NT2/D1 (cell line): ENCODE measurements at regions not wholly inside any gene's neighbourhood (a gene's known extent, or its start where the extent isn't known, plus 50 kb on each side); places are given as distances from the start of the nearest gene placed in this dataset.

Experiments used
- DNase-seq: peaks from one replicate; pipeline ENCODE4 v3.0.0-alpha.2; 2011; ENCODE audit warnings: low read depth, low spot score
- H3K27me3 ChIP-seq: 2 replicates; pipeline ENCODE4 v1.6.0; 2011; ENCODE audit warnings: mild to moderate bottlenecking; ENCODE audit not compliant: insufficient read length, insufficient read depth
- H3K36me3 ChIP-seq: 2 replicates; pipeline ENCODE4 v1.6.1; 2011; ENCODE audit warnings: mild to moderate bottlenecking, low read length, mixed read lengths; ENCODE audit not compliant: insufficient read depth, insufficient read length
- H3K4me1 ChIP-seq: 2 replicates; pipeline ENCODE4 v1.5.1; 2011; ENCODE audit not compliant: insufficient read depth, insufficient read length
- H3K4me3 ChIP-seq: 2 replicates; pipeline ENCODE4 v1.5.1; 2011; ENCODE audit warnings: low read depth; ENCODE audit not compliant: insufficient read length
- H3K9ac ChIP-seq: 2 replicates; pipeline ENCODE4 v1.6.0; 2011; ENCODE audit warnings: low read depth; ENCODE audit not compliant: insufficient read length
- H3K9me3 ChIP-seq: 2 replicates; pipeline ENCODE4 v1.5.1; 2011; ENCODE audit warnings: mild to moderate bottlenecking, low read length; ENCODE audit not compliant: insufficient read depth
- SUZ12 ChIP-seq: IDR thresholded peaks from 2 replicates; pipeline ENCODE4 v1.6.1; 2011; ENCODE audit not compliant: insufficient read length, insufficient read depth; ENCODE audit errors: extremely low read depth
- YY1 ChIP-seq: IDR thresholded peaks from 2 replicates; pipeline ENCODE4 v1.6.1; 2011; ENCODE audit not compliant: insufficient read length, insufficient read depth
- ZNF274 ChIP-seq: IDR thresholded peaks from 2 replicates; pipeline ENCODE4 v1.6.1; 2011; ENCODE audit warnings: mild to moderate bottlenecking, low read depth, low read length

DNA sequence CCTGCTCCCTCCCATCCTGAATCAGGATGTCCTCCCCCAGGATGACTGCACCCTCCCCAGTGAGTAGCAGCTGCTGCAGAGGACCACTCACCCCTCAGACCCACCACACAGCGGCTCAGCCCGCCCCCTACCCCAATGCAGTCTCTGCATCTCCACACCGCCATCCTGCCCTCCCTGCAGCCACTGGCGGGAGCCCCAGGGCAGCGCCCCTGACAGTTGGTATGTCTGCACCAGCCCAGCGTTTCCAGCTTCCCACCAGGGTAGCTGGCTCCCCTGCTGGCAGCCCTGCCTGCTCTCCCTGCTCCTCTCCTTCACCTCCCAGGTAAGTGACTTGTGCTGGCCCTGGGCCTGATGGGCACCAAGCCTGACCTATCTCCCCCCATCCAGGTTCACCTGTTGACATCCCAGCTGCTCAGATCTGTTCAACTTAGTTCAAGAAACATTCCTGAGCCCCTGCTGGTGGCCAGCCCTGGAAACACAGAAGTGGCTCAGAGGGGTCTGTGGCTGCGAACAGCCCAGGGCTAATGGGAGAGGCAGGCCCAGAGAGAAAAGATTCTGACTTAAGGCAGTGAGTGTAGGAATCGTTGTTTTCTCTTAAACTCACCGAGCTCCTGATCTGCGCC lies 117.7 kb upstream of the RAB6C start:
- Histone ChIP-seq H3K27me3 (no peaks in the 10 kb centered on the region), H3K4me1 (peaks cover 17% of the 10 kb centered on the region), H3K36me3 (no peaks in the 10 kb centered on the region), H3K9me3 (no peaks in the 10 kb centered on the region), H3K4me3 (no peak overlapping the region), H3K9ac (peak overlapping the region; percentile 13)
- TF ChIP-seq SUZ12 (no peak), YY1 (no peak), ZNF274 (no peak)
- DNase-seq: no peak

DNA sequence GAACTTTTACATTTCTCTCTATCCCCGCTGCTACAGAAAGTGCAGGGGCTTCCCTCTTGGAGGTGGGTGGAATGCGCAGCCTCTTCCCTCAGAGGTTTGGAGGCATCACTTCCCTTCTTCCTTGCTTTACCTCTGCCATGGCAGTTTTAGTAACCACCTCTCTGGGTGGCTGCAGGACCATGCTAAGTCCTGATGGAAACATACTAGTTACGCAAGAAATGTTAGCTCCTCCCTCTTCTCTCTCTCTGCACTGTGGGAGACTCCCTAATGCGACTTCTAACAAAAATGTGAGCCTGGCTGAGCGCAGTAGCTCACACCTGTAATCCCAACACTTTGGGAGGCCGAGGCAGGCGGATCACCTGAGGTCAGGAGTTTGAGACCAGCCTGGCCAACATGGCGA lies 116.8 kb upstream of the RAB6C start:
- Histone ChIP-seq H3K4me1 (peaks cover 17% of the 10 kb centered on the region), H3K9me3 (no peaks in the 10 kb centered on the region), H3K27me3 (no peaks in the 10 kb centered on the region), H3K9ac (no peak overlapping the region), H3K4me3 (no peak overlapping the region), H3K36me3 (no peaks in the 10 kb centered on the region)
- TF ChIP-seq ZNF274: no peak
- TF ChIP-seq SUZ12: no peak
- no peak for TF ChIP-seq YY1
- DNase-seq: no peak

DNA sequence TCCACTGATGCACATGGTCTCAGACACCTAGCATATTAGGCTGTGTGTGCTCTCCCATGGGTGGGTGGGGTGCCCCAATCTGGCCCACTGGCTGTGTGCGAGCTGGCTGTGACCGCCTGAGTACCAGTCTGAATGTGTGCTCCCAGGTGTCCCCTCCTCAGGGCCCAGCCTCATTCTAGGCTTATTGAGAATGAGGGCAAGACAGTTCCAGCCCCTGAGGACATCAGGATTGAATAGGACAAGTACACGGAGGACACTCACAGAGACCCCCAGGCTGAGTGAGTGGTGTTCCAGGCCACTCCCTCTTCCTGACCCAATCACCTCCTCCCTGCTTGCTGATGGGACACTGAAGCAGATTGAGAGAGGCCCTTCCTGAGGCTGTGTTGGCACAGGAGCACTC lies 116.1 kb upstream of the RAB6C start:
- DNase-seq: no peak
- TF ChIP-seq SUZ12: no peak
- no peak for TF ChIP-seq YY1
- no peak for TF ChIP-seq ZNF274
- no peak overlapping the region for H3K9ac ChIP-seq
- peaks cover 17% of the 10 kb centered on the region for H3K4me1 ChIP-seq
- no peak overlapping the region for H3K4me3 ChIP-seq
- H3K9me3 ChIP-seq: no peaks in the 10 kb centered on the region
- H3K36me3 ChIP-seq: no peaks in the 10 kb centered on the region
- no peaks in the 10 kb centered on the region for H3K27me3 ChIP-seq

DNA sequence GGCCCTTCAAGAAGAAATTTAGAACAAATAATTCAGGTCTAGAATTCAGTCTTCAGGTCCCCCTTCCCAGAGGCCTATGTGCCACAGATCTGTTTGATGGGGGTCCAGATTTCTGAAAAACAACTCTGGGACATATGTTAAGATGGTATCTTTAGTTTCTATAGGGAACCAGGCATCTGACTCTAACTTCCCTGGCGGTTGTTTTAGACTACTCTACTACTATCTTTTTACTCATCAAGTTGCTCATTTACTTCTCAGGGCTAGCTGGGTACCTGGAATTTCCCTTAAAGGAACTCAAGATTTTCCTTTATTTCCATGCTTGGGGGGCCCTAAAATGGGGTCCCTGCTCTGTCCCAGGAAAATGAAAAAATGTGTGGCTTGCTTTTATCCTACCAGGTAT lies 114.7 kb upstream of the RAB6C start:
- Histone ChIP-seq H3K4me3 (no peak overlapping the region), H3K4me1 (peaks cover 17% of the 10 kb centered on the region), H3K27me3 (no peaks in the 10 kb centered on the region), H3K36me3 (no peaks in the 10 kb centered on the region), H3K9ac (no peak overlapping the region), H3K9me3 (no peaks in the 10 kb centered on the region)
- TF ChIP-seq ZNF274 (no peak), YY1 (no peak), SUZ12 (no peak)
- DNase-seq: no peak

DNA sequence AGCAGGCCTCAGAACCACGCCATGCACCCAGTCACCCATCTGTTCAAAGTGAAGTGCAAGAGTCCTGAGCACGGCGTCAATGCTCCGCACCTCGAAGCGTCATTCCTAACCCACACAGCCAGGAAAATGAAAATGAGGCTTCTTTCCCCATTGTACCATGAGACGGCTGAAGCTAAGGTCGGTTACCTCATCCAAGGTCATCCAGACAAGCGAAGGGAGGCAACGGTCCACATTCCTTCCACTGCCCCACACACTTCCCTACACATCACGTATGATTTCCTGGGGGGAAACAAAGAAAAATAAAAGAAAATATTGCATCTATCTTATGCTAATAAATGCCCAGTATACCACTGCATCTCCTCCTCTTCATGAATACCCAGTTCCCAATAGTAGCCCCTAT lies 113.5 kb upstream of the RAB6C start:
- TF ChIP-seq SUZ12 (no peak), YY1 (no peak), ZNF274 (no peak)
- H3K36me3 ChIP-seq: no peaks in the 10 kb centered on the region
- H3K4me1 ChIP-seq: peaks cover 17% of the 10 kb centered on the region
- no peak overlapping the region for H3K4me3 ChIP-seq
- no peak overlapping the region for H3K9ac ChIP-seq
- H3K27me3 ChIP-seq: no peaks in the 10 kb centered on the region
- H3K9me3 ChIP-seq: no peaks in the 10 kb centered on the region
- DNase-seq: no peak

DNA sequence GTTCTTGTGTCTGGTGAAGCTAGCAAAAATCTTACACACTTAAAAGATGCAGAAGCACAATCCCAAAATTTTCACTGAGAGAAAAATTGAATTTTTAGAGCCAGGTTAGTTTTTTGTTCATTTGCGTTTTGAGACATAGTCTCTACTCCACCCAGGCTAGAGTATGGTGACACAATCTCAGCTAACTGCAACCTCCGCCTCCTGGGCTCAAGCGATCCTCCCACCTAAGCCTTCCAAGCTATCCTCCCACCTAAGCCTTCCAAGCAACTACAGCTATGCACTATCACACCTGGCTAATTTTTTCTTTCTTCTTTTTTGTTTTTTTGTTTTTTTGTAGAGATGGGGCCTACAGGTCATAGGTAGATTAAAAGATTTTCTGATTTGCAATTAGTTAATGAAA lies 113.1 kb upstream of the RAB6C start:
- Histone ChIP-seq H3K9me3 (no peaks in the 10 kb centered on the region), H3K36me3 (no peaks in the 10 kb centered on the region), H3K4me1 (peaks cover 17% of the 10 kb centered on the region), H3K27me3 (no peaks in the 10 kb centered on the region), H3K4me3 (no peak overlapping the region), H3K9ac (no peak overlapping the region)
- TF ChIP-seq YY1 (no peak), ZNF274 (no peak), SUZ12 (no peak)
- DNase-seq: no peak

DNA sequence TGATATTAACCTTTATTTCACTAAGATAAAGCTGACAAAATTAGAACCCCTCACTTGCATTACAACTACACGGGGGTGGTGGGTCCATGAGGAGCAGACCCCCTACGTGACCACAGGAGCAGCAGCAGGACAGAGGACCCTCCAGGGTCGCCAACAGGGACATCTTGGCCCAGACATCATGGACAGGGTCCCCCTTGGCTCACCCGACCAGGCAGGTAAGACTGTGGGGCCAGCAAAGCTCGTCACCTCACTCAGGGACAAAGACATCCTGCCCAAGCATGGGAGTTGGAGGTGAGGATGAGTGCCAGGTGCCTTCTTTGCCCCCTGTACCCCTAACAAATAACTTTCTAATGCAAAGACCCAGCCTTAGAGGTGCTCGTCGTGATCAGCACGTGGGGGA lies 111.3 kb upstream of the RAB6C start:
- Histone ChIP-seq H3K27me3 (no peaks in the 10 kb centered on the region), H3K9me3 (no peaks in the 10 kb centered on the region), H3K4me1 (peaks cover 6% of the 10 kb centered on the region), H3K9ac (no peak overlapping the region), H3K36me3 (no peaks in the 10 kb centered on the region), H3K4me3 (no peak overlapping the region)
- DNase-seq: no peak
- TF ChIP-seq SUZ12 (no peak), YY1 (no peak), ZNF274 (no peak)
